Activated naive CD4-positive, alpha-beta T cell treated with anti-CD3 and anti-CD28 coated beads, Interleukin-2, amount 50 U/mL, for 72 hours (primary cell): ENCODE measurements at regions not wholly inside any gene's neighbourhood (a gene's known extent, or its start where the extent isn't known, plus 50 kb on each side); places are given as distances from the start of the nearest gene placed in this dataset.

ENCODE experiments used
- ATAC-seq, 2 donors: fragments of 150-1000 bp; cut with Tn5 transposase; 2 replicates each; pipeline ENCODE4 v1.10.0; 2021; ENCODE audit warnings: mild to moderate bottlenecking in 2 of 2, moderate library complexity in 2 of 2
- DNase-seq, 2 donors: peaks; one replicate each; pipeline ENCODE4 v3.0.0; 2021 to 2022; ENCODE audit warnings: low spot score in 2 of 2
- H3K27ac Mint-ChIP-seq, 2 donors: one replicate each; pipeline ENCODE4 v1.8.0; 2022; ENCODE audit warnings: mild to moderate bottlenecking in 2 of 2, mixed read lengths in 2 of 2
- H3K36me3 Mint-ChIP-seq, 2 donors: one replicate each; pipeline ENCODE4 v1.8.0; 2022; ENCODE audit warnings: mixed read lengths in 2 of 2
- H3K9me3 Mint-ChIP-seq, 2 donors: one replicate each; pipeline ENCODE4 v1.8.0; 2022; ENCODE audit warnings: mixed read lengths in 2 of 2

GRCh38 chr7:115683093-115683492, 347.5 kb downstream of the TFEC start:
- no peak for DNase-seq
- Mint-ChIP-seq H3K36me3 (no peaks in the 10 kb centered on the region), H3K9me3 (no peaks in the 10 kb centered on the region), H3K27ac (no peak overlapping the region)
- ATAC-seq, result no peak

GRCh38 chr7:115682507-115682906, 348.1 kb downstream of the TFEC start:
- no peaks in the 10 kb centered on the region for H3K36me3 Mint-ChIP-seq
- H3K27ac Mint-ChIP-seq, result no peak overlapping the region
- no peaks in the 10 kb centered on the region for H3K9me3 Mint-ChIP-seq
- ATAC-seq, result no peak
- DNase-seq, result no peak

GRCh38 chr7:115680921-115681320, 349.6 kb downstream of the TFEC start:
- Mint-ChIP-seq H3K9me3 (no peaks in the 10 kb centered on the region), H3K27ac (no peak overlapping the region), H3K36me3 (no peaks in the 10 kb centered on the region)
- DNase-seq, result no peak
- no peak for ATAC-seq

- DNase-seq, result no peak
Observed at GRCh38 chr7:115679976-115680375, 350.6 kb downstream of the TFEC start.

GRCh38 chr7:115679423-115679822, 351.1 kb downstream of the TFEC start:
- Mint-ChIP-seq H3K36me3 (no peaks in the 10 kb centered on the region), H3K27ac (no peak overlapping the region), H3K9me3 (no peaks in the 10 kb centered on the region)
- DNase-seq (no peak), ATAC-seq (no peak)

More at GRCh38 chr7:115679976-115680375, 350.6 kb downstream of the TFEC start:
- no peak for ATAC-seq
- Mint-ChIP-seq H3K36me3 (no peaks in the 10 kb centered on the region), H3K27ac (no peak overlapping the region), H3K9me3 (no peaks in the 10 kb centered on the region)

GRCh38 chr7:115678086-115678982, 352.2 kb downstream of the TFEC start:
- H3K36me3 Mint-ChIP-seq, result no peaks in the 10 kb centered on the region
- no peak overlapping the region for H3K27ac Mint-ChIP-seq
- no peaks in the 10 kb centered on the region for H3K9me3 Mint-ChIP-seq
- ATAC-seq (no peak), DNase-seq (no peak)

GRCh38 chr7:115676707-115677106, 353.9 kb downstream of the TFEC start:
- DNase-seq (no peak), ATAC-seq (no peak)
- no peaks in the 10 kb centered on the region for H3K36me3 Mint-ChIP-seq
- H3K9me3 Mint-ChIP-seq, result no peaks in the 10 kb centered on the region
- no peak overlapping the region for H3K27ac Mint-ChIP-seq

GRCh38 chr7:115676080-115676479, 354.5 kb downstream of the TFEC start:
- DNase-seq, result no peak
- H3K27ac Mint-ChIP-seq, result no peak overlapping the region
- no peak for ATAC-seq
- H3K9me3 Mint-ChIP-seq, result no peaks in the 10 kb centered on the region
- no peaks in the 10 kb centered on the region for H3K36me3 Mint-ChIP-seq

- no peak for DNase-seq
- Mint-ChIP-seq H3K36me3 (no peaks in the 10 kb centered on the region), H3K9me3 (no peaks in the 10 kb centered on the region), H3K27ac (no peak overlapping the region)
- no peak for ATAC-seq
Observed at GRCh38 chr7:115674467-115675024, 356.0 kb downstream of the TFEC start.

GRCh38 chr7:115672024-115672423, 358.5 kb downstream of the TFEC start:
- Mint-ChIP-seq H3K36me3 (no peaks in the 10 kb centered on the region), H3K9me3 (no peaks in the 10 kb centered on the region), H3K27ac (no peak overlapping the region)
- DNase-seq, result no peak
- no peak for ATAC-seq

- H3K27ac Mint-ChIP-seq, result no peak overlapping the region
- ATAC-seq, result no peak
- no peaks in the 10 kb centered on the region for H3K9me3 Mint-ChIP-seq
- no peaks in the 10 kb centered on the region for H3K36me3 Mint-ChIP-seq
- no peak for DNase-seq
Observed at GRCh38 chr7:115662676-115663075, 367.9 kb downstream of the TFEC start.

- DNase-seq, result no peak
- no peak for ATAC-seq
- Mint-ChIP-seq H3K9me3 (no peaks in the 10 kb centered on the region), H3K27ac (no peak overlapping the region), H3K36me3 (no peaks in the 10 kb centered on the region)
Observed at GRCh38 chr7:115662120-115662519, 368.4 kb downstream of the TFEC start.

GRCh38 chr7:115658223-115658622, 372.3 kb downstream of the TFEC start:
- Mint-ChIP-seq H3K36me3 (no peaks in the 10 kb centered on the region), H3K9me3 (no peaks in the 10 kb centered on the region), H3K27ac (no peak overlapping the region)
- ATAC-seq (no peak), DNase-seq (no peak)

- H3K27ac Mint-ChIP-seq, result no peak overlapping the region
- ATAC-seq (no peak), DNase-seq (no peak)
- no peaks in the 10 kb centered on the region for H3K36me3 Mint-ChIP-seq
- no peaks in the 10 kb centered on the region for H3K9me3 Mint-ChIP-seq
Observed at GRCh38 chr7:115654384-115655214, 376.0 kb downstream of the TFEC start.

GRCh38 chr7:115649429-115649828, 381.1 kb downstream of the TFEC start:
- DNase-seq (no peak), ATAC-seq (no peak)
- no peaks in the 10 kb centered on the region for H3K36me3 Mint-ChIP-seq
- H3K9me3 Mint-ChIP-seq, result peaks cover 0 to 2% of the 10 kb centered on the region in 2 donors
- no peak overlapping the region for H3K27ac Mint-ChIP-seq

- ATAC-seq, result no peak
- H3K27ac Mint-ChIP-seq, result no peak overlapping the region
- no peaks in the 10 kb centered on the region for H3K36me3 Mint-ChIP-seq
- H3K9me3 Mint-ChIP-seq, result peaks cover 0 to 6% of the 10 kb centered on the region in 2 donors
- no peak for DNase-seq
Observed at GRCh38 chr7:115647712-115648111, 382.9 kb downstream of the TFEC start.

- Mint-ChIP-seq H3K27ac (no peak overlapping the region), H3K36me3 (no peaks in the 10 kb centered on the region), H3K9me3 (peaks cover 10 to 18% of the 10 kb centered on the region in 2 donors)
- ATAC-seq, result no peak
- DNase-seq, result no peak
Observed at GRCh38 chr7:115642194-115642593, 388.4 kb downstream of the TFEC start.
